ENCODE measurements at regions not wholly inside any gene's neighbourhood (a gene's known extent, or its start where the extent isn't known, plus 50 kb on each side); places are given as distances from the start of the nearest gene placed in this dataset.
A peak's percentile ranks its signal among the peaks of the same experiment; 100 is the strongest.

- Histone ChIP-seq H2AFZ (ENCODE audit: low read length) (no peak overlapping the region), H3K9ac (ENCODE audit: insufficient read depth, low read depth, low read length) (no peak overlapping the region), H4K20me1 (ENCODE audit: insufficient read depth, low read length) (no peaks in the 10 kb centered on the region), H3K4me3 (replicated peaks in 1 of 3; ENCODE audit: insufficient read depth in 1 of 3, low read depth in 2 of 3, low read length in 3 of 3) (no peak overlapping the region), H3K4me2 (ENCODE audit: low read depth, low read length) (no peak overlapping the region), H3K27ac (ENCODE audit: extremely low read length, insufficient read depth, low read length) (no peak overlapping the region), H3K9me3 (ENCODE audit: low read length) (no peaks in the 10 kb centered on the region; the same call in 1 of the 2 replicates), H3K36me3 (replicated peaks in 1 of 2; ENCODE audit: control insufficient read depth in 1 of 2, insufficient read depth in 2 of 2, low read length in 2 of 2) (no peaks in the 10 kb centered on the region), H3K27me3 (ENCODE audit: control insufficient read depth in 1 of 2, insufficient read depth in 2 of 2, low read length in 2 of 2) (no peaks in the 10 kb centered on the region), H3K79me2 (ENCODE audit: insufficient read depth, low read length) (no peaks in the 10 kb centered on the region), H3K4me1 (ENCODE audit: insufficient read depth, low read length) (no peaks in the 10 kb centered on the region)
- 40% methylated on average over 3 of the region's 3 CpGs for WGBS (ENCODE audit: low lambda C conversion rate)
- FAIRE-seq (no peak), ATAC-seq (no peak), DNase-seq (ENCODE audit: low spot score) (no peak)
- intact Hi-C loops (cut with micrococcal nuclease; ENCODE audit: unreplicated experiment) = no loop called here
- in situ Hi-C loops (cut with HindIII; ENCODE audit: extremely low pct_ligation_motif_present, low pct_unique_long_range_greater_than_20kb) = no loop called here
- ChIA-PET POLR2A (no interaction called here), CTCF (ENCODE audit: low intra/inter-chr PET ratio, low total read pairs) (no interaction called here)
- no peak for TF ChIP-seq RELA (CRISPR knock-in tag; IDR thresholded peaks at IDR 0.05)
- TF ChIP-seq CREB1 (IDR thresholded peaks at IDR 0.05) = peak; percentile 88
- TF ChIP-seq CREB1 (CRISPR knock-in tag; IDR thresholded peaks at IDR 0.05) = no peak
- no TSS peak for BruUV-seq (replicated peaks)
These were observed 766.4 kb upstream of the WWC1 start for GRCh38 chr5:167525004-167525403.

- intact Hi-C loops (cut with micrococcal nuclease; ENCODE audit: unreplicated experiment) = no loop called here
- no peak overlapping the region for H3K27ac ChIP-seq (ENCODE audit: extremely low read length, insufficient read depth, low read length)
- ATAC-seq = no peak
- no peaks in the 10 kb centered on the region for H3K36me3 ChIP-seq (replicated peaks in 1 of 2; ENCODE audit: control insufficient read depth in 1 of 2, insufficient read depth in 2 of 2, low read length in 2 of 2)
- in situ Hi-C loops (cut with HindIII; ENCODE audit: extremely low pct_ligation_motif_present, low pct_unique_long_range_greater_than_20kb) = no loop called here
- WGBS (ENCODE audit: low lambda C conversion rate) = 19% methylated on average over 6 of the region's 6 CpGs
- ChIA-PET POLR2A (no interaction called here), CTCF (ENCODE audit: low intra/inter-chr PET ratio, low total read pairs) (no interaction called here)
- no peaks in the 10 kb centered on the region for H4K20me1 ChIP-seq (ENCODE audit: insufficient read depth, low read length)
- FAIRE-seq = no peak
- no peak overlapping the region for H3K4me2 ChIP-seq (ENCODE audit: low read depth, low read length)
- no peaks in the 10 kb centered on the region for H3K9me3 ChIP-seq (ENCODE audit: low read length)
- H2AFZ ChIP-seq (ENCODE audit: low read length) = no peak overlapping the region
- H3K27me3 ChIP-seq (ENCODE audit: control insufficient read depth in 1 of 2, insufficient read depth in 2 of 2, low read length in 2 of 2) = no peaks in the 10 kb centered on the region; a peak in 1 of 5 replicates
- H3K79me2 ChIP-seq (ENCODE audit: insufficient read depth, low read length) = no peaks in the 10 kb centered on the region
- BruUV-seq (replicated peaks) = no TSS peak
- no peak for DNase-seq (ENCODE audit: low spot score)
- H3K9ac ChIP-seq (ENCODE audit: insufficient read depth, low read depth, low read length) = no peak overlapping the region
- no peaks in the 10 kb centered on the region for H3K4me1 ChIP-seq (ENCODE audit: insufficient read depth, low read length)
- no peak overlapping the region for H3K4me3 ChIP-seq (replicated peaks in 1 of 3; ENCODE audit: insufficient read depth in 1 of 3, low read depth in 2 of 3, low read length in 3 of 3)
- TF ChIP-seq SP5 (CRISPR knock-in tag; IDR thresholded peaks at IDR 0.05; ENCODE audit: borderline replicate concordance, low read depth) = no peak
- TF ChIP-seq BRCA1 (CRISPR knock-in tag; IDR thresholded peaks at IDR 0.05) = no peak
- TF ChIP-seq ZNF383 (CRISPR knock-in tag; IDR thresholded peaks at IDR 0.05; ENCODE audit: borderline replicate concordance) = no peak
- no peak for TF ChIP-seq ZNF552 (CRISPR knock-in tag; IDR thresholded peaks at IDR 0.05; ENCODE audit: borderline replicate concordance)
- no peak for TF ChIP-seq NCOA5 (CRISPR knock-in tag; IDR thresholded peaks at IDR 0.05)
- TF ChIP-seq TRAFD1 (CRISPR knock-in tag; IDR thresholded peaks at IDR 0.05; ENCODE audit: borderline replicate concordance) = no peak
- TF ChIP-seq TAF15 (IDR thresholded peaks at IDR 0.05; ENCODE audit: low read depth, low read length, poor library complexity, severe bottlenecking) = no peak
- TF ChIP-seq HMGXB3 (CRISPR knock-in tag; IDR thresholded peaks at IDR 0.05; ENCODE audit: borderline replicate concordance) = no peak
- TF ChIP-seq ZNF720 (CRISPR knock-in tag; IDR thresholded peaks at IDR 0.05) = no peak
- TF ChIP-seq ZNF275 (CRISPR knock-in tag; IDR thresholded peaks at IDR 0.05; ENCODE audit: borderline replicate concordance) = no peak
These were observed 762.8 kb upstream of the WWC1 start for GRCh38 chr5:167528651-167529050.
